ENCODE measurements at regions not wholly inside any gene's neighbourhood (a gene's known extent, or its start where the extent isn't known, plus 50 kb on each side); places are given as distances from the start of the nearest gene placed in this dataset.

GRCh38 chr2:187134306-187134705, 285.3 kb upstream of the ZSWIM2 start:
- no peaks in the 10 kb centered on the region for H3K36me3 ChIP-seq (replicated peaks; ENCODE audit: control insufficient read depth, insufficient read depth, low read length)
- H3K27me3 ChIP-seq (ENCODE audit: control insufficient read depth, insufficient read depth, low read length), result no peaks in the 10 kb centered on the region
- no peak overlapping the region for H3K4me3 ChIP-seq (ENCODE audit: insufficient read depth, low read depth, low read length)
- DNase-seq, result no peak

DNA sequence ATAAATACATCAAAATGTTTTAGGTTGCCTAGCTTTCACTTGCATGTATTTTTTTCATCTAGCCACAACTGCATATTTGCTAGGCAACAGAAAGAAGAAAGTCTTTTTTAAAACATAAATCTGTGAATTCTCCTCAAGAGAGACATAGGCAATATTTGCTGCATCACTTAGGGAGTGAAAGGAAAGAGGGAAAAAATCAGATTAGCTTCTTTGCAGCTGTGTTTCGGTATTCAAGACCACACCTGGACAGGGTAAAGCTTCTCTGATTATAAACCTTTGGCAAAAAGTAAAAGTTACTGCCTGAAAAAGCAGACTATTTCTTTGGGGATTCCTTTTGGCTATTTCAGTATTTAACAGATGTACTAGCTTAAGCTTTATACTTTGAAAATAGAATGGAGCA, 280.9 kb upstream of the ZSWIM2 start:
- Histone ChIP-seq H3K4me3 (ENCODE audit: insufficient read depth, low read depth, low read length) (no peak overlapping the region), H3K36me3 (replicated peaks; ENCODE audit: control insufficient read depth, insufficient read depth, low read length) (no peaks in the 10 kb centered on the region), H3K27me3 (ENCODE audit: control insufficient read depth, insufficient read depth, low read length) (no peaks in the 10 kb centered on the region)
- DNase-seq, result no peak

DNA sequence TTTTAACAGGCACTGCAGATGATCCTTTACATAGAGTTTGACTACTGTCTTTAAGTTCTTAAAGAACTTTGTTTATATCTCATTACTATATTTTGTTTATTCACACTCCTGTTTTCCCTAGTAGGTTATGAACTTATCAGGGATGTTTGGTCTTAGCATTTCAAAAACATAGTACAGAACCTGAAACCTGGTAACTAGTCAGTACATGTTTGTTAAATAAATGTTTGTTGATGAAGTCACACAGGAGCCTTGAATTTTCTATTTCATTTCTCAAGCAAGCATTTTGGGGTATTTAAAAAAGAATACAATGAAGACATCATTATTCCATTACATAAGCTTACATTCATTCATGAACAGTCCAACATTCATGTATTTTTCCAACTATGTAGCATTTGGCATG, 280.3 kb upstream of the ZSWIM2 start:
- Histone ChIP-seq H3K27me3 (ENCODE audit: control insufficient read depth, insufficient read depth, low read length) (no peaks in the 10 kb centered on the region), H3K36me3 (replicated peaks; ENCODE audit: control insufficient read depth, insufficient read depth, low read length) (no peaks in the 10 kb centered on the region), H3K4me3 (ENCODE audit: insufficient read depth, low read depth, low read length) (no peak overlapping the region)
- no peak for DNase-seq

DNA sequence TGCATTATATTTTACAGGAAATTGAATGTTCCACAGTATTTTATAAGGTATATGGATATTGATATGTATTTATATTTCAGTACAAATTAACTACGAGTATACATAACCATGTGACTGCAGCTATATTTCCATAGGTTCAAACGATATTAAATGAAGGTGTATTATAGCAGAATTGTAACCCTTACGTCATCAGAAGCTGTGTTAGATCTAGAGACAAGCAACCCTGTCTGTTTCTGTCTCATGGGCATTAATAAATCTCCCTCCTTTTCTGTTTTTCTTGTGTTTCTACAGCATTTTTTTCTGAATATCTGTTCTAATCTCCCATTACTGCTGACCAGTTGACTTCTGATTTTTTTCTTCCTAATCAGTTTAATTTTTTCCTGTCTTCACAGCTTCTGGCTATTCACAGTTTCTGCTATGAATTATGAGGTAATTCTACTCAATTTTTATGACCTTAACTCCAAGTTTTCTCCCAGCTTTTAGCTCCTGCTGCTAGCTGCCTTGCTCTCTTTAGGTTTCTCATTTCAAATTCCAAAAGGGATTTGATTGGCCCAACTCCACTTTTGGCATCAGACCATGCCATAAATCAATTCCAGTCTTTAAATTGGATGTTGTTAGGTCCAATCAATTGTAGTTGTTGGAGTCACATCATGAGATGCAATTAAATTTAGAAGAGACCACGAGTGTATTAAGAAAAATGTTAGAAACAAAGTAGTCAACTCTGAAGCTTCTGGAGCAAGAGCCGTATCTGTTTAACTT, 277.5 kb upstream of the ZSWIM2 start:
- DNase-seq, result no peak
- H3K4me3 ChIP-seq (ENCODE audit: insufficient read depth, low read depth, low read length), result no peak overlapping the region
- H3K36me3 ChIP-seq (replicated peaks; ENCODE audit: control insufficient read depth, insufficient read depth, low read length), result no peaks in the 10 kb centered on the region
- H3K27me3 ChIP-seq (ENCODE audit: control insufficient read depth, insufficient read depth, low read length), result no peaks in the 10 kb centered on the region

DNA sequence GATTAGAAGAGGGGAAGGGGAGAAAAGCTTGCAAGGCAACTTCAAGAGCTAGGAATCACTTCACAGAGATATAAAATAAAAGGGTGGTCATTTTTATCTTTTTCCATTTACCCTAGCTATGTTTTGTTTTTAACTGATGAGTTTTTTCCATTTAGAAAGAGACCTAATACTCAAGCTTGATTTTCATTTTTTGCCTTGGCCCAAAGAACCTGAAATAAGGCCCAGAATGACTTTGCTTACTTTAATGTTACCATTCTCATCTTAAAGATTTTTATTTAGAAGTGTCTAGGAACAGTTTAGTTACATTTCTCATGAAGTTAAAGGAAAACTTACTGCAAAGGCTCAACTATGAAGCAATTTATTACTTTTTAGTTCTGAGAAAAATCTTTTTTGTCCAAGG, 276.3 kb upstream of the ZSWIM2 start:
- no peaks in the 10 kb centered on the region for H3K27me3 ChIP-seq (ENCODE audit: control insufficient read depth, insufficient read depth, low read length)
- no peaks in the 10 kb centered on the region for H3K36me3 ChIP-seq (replicated peaks; ENCODE audit: control insufficient read depth, insufficient read depth, low read length)
- no peak for DNase-seq
- H3K4me3 ChIP-seq (ENCODE audit: insufficient read depth, low read depth, low read length), result no peak overlapping the region

DNA sequence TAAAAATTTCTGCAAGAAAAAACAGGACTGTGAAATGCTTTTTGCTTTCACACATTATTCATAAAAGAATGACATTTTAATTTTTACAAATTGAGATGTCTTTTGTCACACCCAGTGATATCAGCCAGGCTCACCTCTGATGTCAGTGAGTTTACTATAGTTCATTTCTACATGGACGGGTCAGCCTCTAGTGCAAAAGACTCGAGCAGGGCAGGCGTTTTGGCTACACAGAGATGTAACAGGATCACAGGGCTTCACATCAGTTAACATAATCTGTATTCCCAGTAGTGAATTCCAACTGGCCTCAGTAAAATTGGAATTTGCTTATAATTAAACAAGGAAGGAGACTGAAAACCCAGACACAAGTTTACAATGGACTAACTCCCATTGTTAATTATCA, 275.6 kb upstream of the ZSWIM2 start:
- no peak for DNase-seq
- no peaks in the 10 kb centered on the region for H3K36me3 ChIP-seq (replicated peaks; ENCODE audit: control insufficient read depth, insufficient read depth, low read length)
- H3K27me3 ChIP-seq (ENCODE audit: control insufficient read depth, insufficient read depth, low read length), result no peaks in the 10 kb centered on the region
- no peak overlapping the region for H3K4me3 ChIP-seq (ENCODE audit: insufficient read depth, low read depth, low read length)

DNA sequence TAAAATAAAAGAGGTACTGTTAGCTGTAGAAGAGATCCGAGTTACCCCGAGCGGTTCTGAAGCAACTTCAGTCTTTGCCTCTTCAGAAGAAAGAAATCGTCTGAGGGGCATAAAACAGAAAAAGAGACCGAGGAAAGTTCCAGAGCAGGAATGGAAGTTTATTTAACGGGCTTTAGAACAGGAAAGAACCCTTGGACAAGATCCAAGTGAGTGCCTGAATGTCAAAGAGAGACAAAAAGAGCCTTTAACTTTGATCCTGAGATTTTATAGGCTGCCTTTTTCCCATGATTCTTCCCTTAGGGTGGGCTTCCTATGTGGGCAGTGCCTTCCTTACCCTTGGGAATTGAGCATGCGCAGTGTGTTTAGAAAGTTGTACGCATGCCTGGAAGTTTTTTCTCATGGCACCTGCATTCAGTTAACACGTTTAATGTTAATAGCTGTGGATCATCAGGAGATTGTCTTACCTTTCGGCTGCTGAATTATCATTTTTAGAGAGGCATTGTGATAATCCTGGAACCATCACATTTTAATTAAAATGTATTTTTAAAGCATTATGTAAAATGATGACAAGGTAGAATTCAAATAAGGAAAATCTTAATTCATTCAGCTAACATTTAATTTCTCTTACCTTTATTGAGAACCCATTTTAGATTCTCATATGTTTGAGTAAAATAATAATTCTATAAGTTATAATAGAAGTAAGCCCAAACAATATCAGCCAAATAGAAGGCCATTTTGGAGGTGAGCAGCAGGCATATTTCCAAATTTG, 269.5 kb upstream of the ZSWIM2 start:
- no peak for DNase-seq
- Histone ChIP-seq H3K36me3 (replicated peaks; ENCODE audit: control insufficient read depth, insufficient read depth, low read length) (no peaks in the 10 kb centered on the region), H3K27me3 (ENCODE audit: control insufficient read depth, insufficient read depth, low read length) (no peaks in the 10 kb centered on the region), H3K4me3 (ENCODE audit: insufficient read depth, low read depth, low read length) (no peak overlapping the region)

- Histone ChIP-seq H3K4me3 (ENCODE audit: insufficient read depth, low read depth, low read length) (no peak overlapping the region), H3K27me3 (ENCODE audit: control insufficient read depth, insufficient read depth, low read length) (no peaks in the 10 kb centered on the region), H3K36me3 (replicated peaks; ENCODE audit: control insufficient read depth, insufficient read depth, low read length) (no peaks in the 10 kb centered on the region)
- DNase-seq, result peak; percentile 0
Observed at GRCh38 chr2:187117483-187117882, 268.5 kb upstream of the ZSWIM2 start.

DNA sequence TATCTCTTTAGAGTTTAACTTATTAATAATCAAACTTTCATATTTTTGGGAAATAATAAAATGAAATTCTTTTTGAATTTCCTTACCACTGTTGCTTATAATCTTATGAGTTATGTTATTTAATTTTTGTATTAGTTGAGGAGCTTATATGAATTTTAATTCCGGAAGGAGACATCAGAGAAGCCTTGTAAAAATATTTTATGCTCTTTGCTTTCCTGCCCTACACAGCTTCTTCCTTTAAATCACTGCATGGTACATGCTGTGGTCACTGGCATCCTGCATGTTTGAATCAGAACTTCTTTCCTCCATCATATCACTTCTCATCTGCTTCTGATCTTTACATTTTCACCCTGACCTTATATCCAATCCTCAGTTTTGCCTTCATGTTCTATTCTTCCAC, 266.7 kb upstream of the ZSWIM2 start:
- no peaks in the 10 kb centered on the region for H3K36me3 ChIP-seq (replicated peaks; ENCODE audit: control insufficient read depth, insufficient read depth, low read length)
- no peak for DNase-seq
- H3K4me3 ChIP-seq (ENCODE audit: insufficient read depth, low read depth, low read length), result no peak overlapping the region
- no peaks in the 10 kb centered on the region for H3K27me3 ChIP-seq (ENCODE audit: control insufficient read depth, insufficient read depth, low read length)

GRCh38 chr2:187107001-187107400, 258.0 kb upstream of the ZSWIM2 start:
- Histone ChIP-seq H3K4me3 (ENCODE audit: insufficient read depth, low read depth, low read length) (no peak overlapping the region), H3K36me3 (replicated peaks; ENCODE audit: control insufficient read depth, insufficient read depth, low read length) (no peaks in the 10 kb centered on the region), H3K27me3 (ENCODE audit: control insufficient read depth, insufficient read depth, low read length) (no peaks in the 10 kb centered on the region)
- no peak for DNase-seq

GRCh38 chr2:187105218-187105617, 256.2 kb upstream of the ZSWIM2 start:
- no peaks in the 10 kb centered on the region for H3K27me3 ChIP-seq (ENCODE audit: control insufficient read depth, insufficient read depth, low read length)
- no peak overlapping the region for H3K4me3 ChIP-seq (ENCODE audit: insufficient read depth, low read depth, low read length)
- no peaks in the 10 kb centered on the region for H3K36me3 ChIP-seq (replicated peaks; ENCODE audit: control insufficient read depth, insufficient read depth, low read length)
- no peak for DNase-seq

DNA sequence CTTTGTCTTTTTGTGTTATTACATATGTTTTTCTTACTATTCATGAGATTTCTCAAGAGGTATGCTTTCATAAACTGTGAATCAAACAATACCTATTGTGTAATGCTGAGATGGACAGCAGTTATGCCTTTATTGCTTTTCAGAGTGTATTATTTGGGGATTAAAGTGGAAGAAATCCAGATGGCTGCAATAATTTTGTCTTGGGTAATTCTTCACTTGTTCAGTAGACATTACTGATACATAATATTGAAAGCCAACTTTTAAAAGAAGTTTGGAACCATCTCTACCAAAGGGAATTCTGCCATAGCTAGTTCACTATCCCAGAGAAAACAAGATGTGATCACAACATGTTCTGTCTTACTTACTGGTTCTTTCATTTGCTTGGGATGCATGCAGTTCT, 253.4 kb upstream of the ZSWIM2 start:
- DNase-seq, result no peak
- Histone ChIP-seq H3K4me3 (ENCODE audit: insufficient read depth, low read depth, low read length) (no peak overlapping the region), H3K27me3 (ENCODE audit: control insufficient read depth, insufficient read depth, low read length) (no peaks in the 10 kb centered on the region), H3K36me3 (replicated peaks; ENCODE audit: control insufficient read depth, insufficient read depth, low read length) (no peaks in the 10 kb centered on the region)

- Histone ChIP-seq H3K27me3 (ENCODE audit: control insufficient read depth, insufficient read depth, low read length) (no peaks in the 10 kb centered on the region), H3K36me3 (replicated peaks; ENCODE audit: control insufficient read depth, insufficient read depth, low read length) (no peaks in the 10 kb centered on the region), H3K4me3 (ENCODE audit: insufficient read depth, low read depth, low read length) (no peak overlapping the region)
- no peak for DNase-seq
Observed at GRCh38 chr2:187098154-187098553, 249.2 kb upstream of the ZSWIM2 start.

- Histone ChIP-seq H3K4me3 (ENCODE audit: insufficient read depth, low read depth, low read length) (no peak overlapping the region), H3K27me3 (ENCODE audit: control insufficient read depth, insufficient read depth, low read length) (no peaks in the 10 kb centered on the region), H3K36me3 (replicated peaks; ENCODE audit: control insufficient read depth, insufficient read depth, low read length) (no peaks in the 10 kb centered on the region)
- no peak for DNase-seq
Observed at GRCh38 chr2:187093771-187094412, 244.9 kb upstream of the ZSWIM2 start.

- Histone ChIP-seq H3K27me3 (ENCODE audit: control insufficient read depth, insufficient read depth, low read length) (no peaks in the 10 kb centered on the region), H3K4me3 (ENCODE audit: insufficient read depth, low read depth, low read length) (no peak overlapping the region), H3K36me3 (replicated peaks; ENCODE audit: control insufficient read depth, insufficient read depth, low read length) (no peaks in the 10 kb centered on the region)
- DNase-seq, result no peak
Observed at GRCh38 chr2:187091664-187092063, 242.7 kb upstream of the ZSWIM2 start.
